CD4-positive, alpha-beta T cell (primary cell): ENCODE measurements at regions not wholly inside any gene's neighbourhood (a gene's known extent, or its start where the extent isn't known, plus 50 kb on each side); places are given as distances from the start of the nearest gene placed in this dataset.

ENCODE experiments used
- ATAC-seq: fragments of 200-7000 bp; cut with Tn5 transposase; one replicate; pipeline ENCODE4 v1.10.0; 2022; ENCODE audit warnings: mild to moderate bottlenecking; ENCODE audit not compliant: poor library complexity
- CTCF ChIA-PET: fragments of 350-600 bp; sonication (Branson Sonifier 250); formaldehyde crosslinking; loops from one replicate; lab custom pipeline; 2021; ENCODE audit warnings: antibody characterized with exemption, inconsistent platforms; lab: Charles Lee
- POLR2A ChIA-PET: fragments of 350-600 bp; sonication (Branson Sonifier 250); formaldehyde crosslinking; loops from one replicate; lab custom pipeline; 2021; ENCODE audit warnings: antibody characterized with exemption, inconsistent platforms; lab: Charles Lee
- DNase-seq, 14 experiments: peaks; one replicate each; pipeline ENCODE4 v3.0.0-alpha.2; 2013 to 2020; ENCODE audit warnings: mixed read lengths in 2 of 14
- H3K27ac ChIP-seq, 2 donors: one replicate each; pipeline versions ENCODE4 v1.5.1 to v1.7.0; 2013; ENCODE audit warnings: low read length in 2 of 2, low read depth in 1 of 2, mild to moderate bottlenecking in 1 of 2
- H3K27me3 ChIP-seq, 2 experiments: 1 replicate in 1 of 2; 2 replicates in 1 of 2; pipeline versions ENCODE4 v1.6.1 to v1.7.0; 2013; ENCODE audit warnings: low read length in 2 of 2, control low read depth in 1 of 2, mild to moderate bottlenecking in 1 of 2, moderate library complexity in 1 of 2; ENCODE audit not compliant: insufficient read depth in 2 of 2, control insufficient read depth in 1 of 2
- H3K36me3 ChIP-seq: one replicate; pipeline ENCODE4 v1.6.1; 2013; ENCODE audit warnings: low read length, control low read depth; ENCODE audit not compliant: insufficient read depth
- H3K4me1 ChIP-seq: one replicate; pipeline ENCODE4 v1.6.1; 2013; ENCODE audit warnings: low read length, control low read depth; ENCODE audit not compliant: insufficient read depth
- H3K4me3 ChIP-seq: one replicate; pipeline ENCODE4 v1.5.1; 2013; ENCODE audit warnings: mild to moderate bottlenecking, low read length, moderate library complexity
- H3K9me3 ChIP-seq, 2 experiments: 1 replicate in 1 of 2; 2 replicates in 1 of 2; pipeline versions ENCODE4 v1.6.1 to v1.7.0; 2013; ENCODE audit warnings: low read length in 2 of 2, mild to moderate bottlenecking in 2 of 2, control low read depth in 1 of 2, moderate library complexity in 1 of 2; ENCODE audit not compliant: control insufficient read depth in 1 of 2, insufficient read depth in 1 of 2
- H3K27ac Mint-ChIP-seq: one replicate; pipeline ENCODE4 v1.8.0; 2020; ENCODE audit warnings: mixed read lengths
- H3K27me3 Mint-ChIP-seq: one replicate; pipeline ENCODE4 v1.8.0; 2021; ENCODE audit warnings: mixed read lengths
- H3K36me3 Mint-ChIP-seq: one replicate; pipeline ENCODE4 v1.8.0; 2021; ENCODE audit warnings: low read depth, mixed read lengths
- H3K4me1 Mint-ChIP-seq: one replicate; pipeline ENCODE4 v1.8.0; 2021; ENCODE audit warnings: low read depth, mixed read lengths
- H3K4me3 Mint-ChIP-seq: one replicate; pipeline ENCODE4 v1.8.0; 2020; ENCODE audit warnings: mild to moderate bottlenecking, mixed read lengths
- H3K9me3 Mint-ChIP-seq: one replicate; pipeline ENCODE4 v1.8.0; 2020; ENCODE audit warnings: mixed read lengths
- intact Hi-C, 2 experiments: fragments of 100-400 bp; cut with DNase I in 1 of 2; cut with micrococcal nuclease in 1 of 2; formaldehyde crosslinking; loops; one replicate each; pipeline versions ENCODE4 v1.15.1 to v1.9.0; 2023 to 2025; cut with DNase I, micrococcal nuclease
- TF ChIP-seq, protein P1 (sequence below): fragments of 200-600 bp; IDR thresholded peaks from one replicate; pipeline ENCODE4 v1.8.0; 2022; ENCODE audit warnings: antibody characterized with exemption, mild to moderate bottlenecking

DNA sequence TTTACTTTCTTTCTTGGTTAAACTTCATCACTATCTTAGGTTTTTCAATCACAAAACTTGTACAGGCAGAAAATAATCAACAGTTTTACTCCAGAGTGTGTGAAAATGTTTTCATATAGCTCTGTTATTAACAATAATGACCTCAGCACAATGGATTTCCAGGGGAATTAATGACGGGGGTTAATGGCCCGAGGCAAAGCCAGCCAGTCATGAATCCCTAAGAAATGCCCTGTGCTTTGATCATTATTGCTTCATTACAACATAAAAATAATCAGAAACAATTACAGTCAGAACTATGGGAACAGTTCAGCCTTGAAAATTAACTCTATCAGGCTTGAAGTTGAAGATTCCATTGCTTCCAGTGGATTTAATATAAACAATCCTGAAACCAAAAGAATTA, 875.4 kb downstream of the ROBO2 start:
- DNase-seq, result no peak
- POLR2A ChIA-PET, result no interaction called here
- Mint-ChIP-seq H3K27me3 (no peaks in the 10 kb centered on the region), H3K4me3 (no peak overlapping the region), H3K9me3 (peaks cover 23% of the 10 kb centered on the region), H3K27ac (no peak overlapping the region), H3K36me3 (no peaks in the 10 kb centered on the region), H3K4me1 (no peaks in the 10 kb centered on the region)
- Histone ChIP-seq H3K27ac (no peak overlapping the region), H3K4me1 (no peaks in the 10 kb centered on the region), H3K27me3 (no peaks in the 10 kb centered on the region), H3K9me3 (peaks cover 0 to 3% of the 10 kb centered on the region in 2 experiments), H3K4me3 (no peak overlapping the region), H3K36me3 (no peaks in the 10 kb centered on the region)
- ATAC-seq, result no peak
- intact Hi-C loops, result no loop called here
- TF ChIP-seq, protein P1, sequence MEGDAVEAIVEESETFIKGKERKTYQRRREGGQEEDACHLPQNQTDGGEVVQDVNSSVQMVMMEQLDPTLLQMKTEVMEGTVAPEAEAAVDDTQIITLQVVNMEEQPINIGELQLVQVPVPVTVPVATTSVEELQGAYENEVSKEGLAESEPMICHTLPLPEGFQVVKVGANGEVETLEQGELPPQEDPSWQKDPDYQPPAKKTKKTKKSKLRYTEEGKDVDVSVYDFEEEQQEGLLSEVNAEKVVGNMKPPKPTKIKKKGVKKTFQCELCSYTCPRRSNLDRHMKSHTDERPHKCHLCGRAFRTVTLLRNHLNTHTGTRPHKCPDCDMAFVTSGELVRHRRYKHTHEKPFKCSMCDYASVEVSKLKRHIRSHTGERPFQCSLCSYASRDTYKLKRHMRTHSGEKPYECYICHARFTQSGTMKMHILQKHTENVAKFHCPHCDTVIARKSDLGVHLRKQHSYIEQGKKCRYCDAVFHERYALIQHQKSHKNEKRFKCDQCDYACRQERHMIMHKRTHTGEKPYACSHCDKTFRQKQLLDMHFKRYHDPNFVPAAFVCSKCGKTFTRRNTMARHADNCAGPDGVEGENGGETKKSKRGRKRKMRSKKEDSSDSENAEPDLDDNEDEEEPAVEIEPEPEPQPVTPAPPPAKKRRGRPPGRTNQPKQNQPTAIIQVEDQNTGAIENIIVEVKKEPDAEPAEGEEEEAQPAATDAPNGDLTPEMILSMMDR, result no peak
- CTCF ChIA-PET, result no interaction called here

DNA sequence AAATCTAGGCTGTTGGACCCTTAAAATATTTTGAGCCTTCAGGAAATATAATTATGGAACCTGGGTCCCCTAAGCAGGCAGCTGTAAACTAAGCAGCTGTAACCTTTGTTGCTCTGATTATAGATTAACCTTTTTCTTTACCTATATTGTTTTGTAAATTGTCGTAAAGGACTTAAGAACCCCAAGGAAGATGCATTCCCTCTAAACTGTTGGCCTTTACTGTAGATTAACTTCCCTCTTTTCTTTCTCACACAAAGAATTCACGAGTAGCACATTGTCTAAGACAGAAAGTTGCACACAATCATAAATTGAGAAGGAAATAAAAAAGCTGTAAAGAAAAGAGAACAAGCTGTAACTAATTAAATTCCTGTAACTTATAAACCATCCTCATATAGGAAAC, 877.3 kb downstream of the ROBO2 start:
- H3K27ac Mint-ChIP-seq, result no peak overlapping the region
- no peaks in the 10 kb centered on the region for H3K36me3 ChIP-seq
- no peak overlapping the region for H3K4me3 ChIP-seq
- ChIA-PET CTCF (no interaction called here), POLR2A (no interaction called here)
- H3K9me3 ChIP-seq, result peaks cover 0 to 4% of the 10 kb centered on the region in 2 experiments
- H3K27me3 Mint-ChIP-seq, result no peaks in the 10 kb centered on the region
- DNase-seq, result no peak
- H3K9me3 Mint-ChIP-seq, result peaks cover 21% of the 10 kb centered on the region
- H3K27ac ChIP-seq, result no peak overlapping the region
- H3K4me3 Mint-ChIP-seq, result no peak overlapping the region
- no peaks in the 10 kb centered on the region for H3K4me1 Mint-ChIP-seq
- ATAC-seq, result no peak
- H3K4me1 ChIP-seq, result no peaks in the 10 kb centered on the region
- TF ChIP-seq, protein P1, result no peak
- H3K27me3 ChIP-seq, result no peaks in the 10 kb centered on the region
- no peaks in the 10 kb centered on the region for H3K36me3 Mint-ChIP-seq
- intact Hi-C loops, result no loop called here

DNA sequence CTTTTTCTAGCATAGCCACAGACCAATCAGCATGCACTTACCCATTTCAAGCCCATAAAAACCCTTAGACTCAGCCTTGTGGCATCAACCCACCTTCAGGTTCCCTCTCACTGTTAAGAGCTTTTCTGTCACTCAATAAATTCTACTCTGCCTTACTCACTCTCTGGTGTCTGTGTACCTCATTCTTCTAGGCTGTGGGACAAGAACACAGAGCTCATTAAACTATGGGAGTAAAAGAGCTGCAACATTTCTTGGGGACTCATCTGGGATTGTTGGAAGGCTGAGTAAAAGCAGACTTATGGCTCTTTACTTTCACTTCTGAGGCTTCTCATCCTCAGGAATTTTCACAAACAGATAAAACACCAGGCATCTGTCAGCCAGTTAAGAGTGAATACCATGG, 879.3 kb downstream of the ROBO2 start:
- TF ChIP-seq, protein P1, result no peak
- Histone ChIP-seq H3K9me3 (peaks cover 0 to 4% of the 10 kb centered on the region in 2 experiments), H3K27me3 (no peaks in the 10 kb centered on the region), H3K36me3 (no peaks in the 10 kb centered on the region), H3K4me3 (no peak overlapping the region), H3K4me1 (no peaks in the 10 kb centered on the region), H3K27ac (no peak overlapping the region)
- peaks cover 17% of the 10 kb centered on the region for H3K9me3 Mint-ChIP-seq
- H3K4me3 Mint-ChIP-seq, result no peak overlapping the region
- no peak for DNase-seq
- no peak for ATAC-seq
- no peaks in the 10 kb centered on the region for H3K36me3 Mint-ChIP-seq
- no peak overlapping the region for H3K27ac Mint-ChIP-seq
- ChIA-PET CTCF (no interaction called here), POLR2A (no interaction called here)
- H3K27me3 Mint-ChIP-seq, result no peaks in the 10 kb centered on the region
- H3K4me1 Mint-ChIP-seq, result no peaks in the 10 kb centered on the region
- intact Hi-C loops, result no loop called here
